ENCODE measurements at regions not wholly inside any gene's neighbourhood (a gene's known extent, or its start where the extent isn't known, plus 50 kb on each side); places are given as distances from the start of the nearest gene placed in this dataset.

DNA sequence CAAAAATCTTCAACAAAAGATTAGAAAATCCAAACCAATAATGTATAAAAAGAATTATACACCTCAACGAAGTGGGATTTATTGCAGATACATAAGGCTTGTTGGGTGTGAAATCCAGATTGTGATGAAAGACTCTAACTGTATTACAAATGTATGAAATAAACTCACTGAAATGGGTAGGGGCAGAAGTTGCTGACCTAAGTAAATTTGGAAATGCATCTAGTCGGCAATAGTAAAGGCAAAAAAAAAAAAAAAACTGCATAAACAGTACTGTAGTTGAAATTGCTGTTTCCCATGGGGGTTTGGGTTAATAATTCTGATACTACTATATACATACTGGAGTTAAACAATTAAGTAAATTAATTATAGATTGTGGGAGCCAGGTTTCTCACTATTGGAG is 130.7 kb upstream of the MAGEB18 start:
- TF ChIP-seq, protein P1, sequence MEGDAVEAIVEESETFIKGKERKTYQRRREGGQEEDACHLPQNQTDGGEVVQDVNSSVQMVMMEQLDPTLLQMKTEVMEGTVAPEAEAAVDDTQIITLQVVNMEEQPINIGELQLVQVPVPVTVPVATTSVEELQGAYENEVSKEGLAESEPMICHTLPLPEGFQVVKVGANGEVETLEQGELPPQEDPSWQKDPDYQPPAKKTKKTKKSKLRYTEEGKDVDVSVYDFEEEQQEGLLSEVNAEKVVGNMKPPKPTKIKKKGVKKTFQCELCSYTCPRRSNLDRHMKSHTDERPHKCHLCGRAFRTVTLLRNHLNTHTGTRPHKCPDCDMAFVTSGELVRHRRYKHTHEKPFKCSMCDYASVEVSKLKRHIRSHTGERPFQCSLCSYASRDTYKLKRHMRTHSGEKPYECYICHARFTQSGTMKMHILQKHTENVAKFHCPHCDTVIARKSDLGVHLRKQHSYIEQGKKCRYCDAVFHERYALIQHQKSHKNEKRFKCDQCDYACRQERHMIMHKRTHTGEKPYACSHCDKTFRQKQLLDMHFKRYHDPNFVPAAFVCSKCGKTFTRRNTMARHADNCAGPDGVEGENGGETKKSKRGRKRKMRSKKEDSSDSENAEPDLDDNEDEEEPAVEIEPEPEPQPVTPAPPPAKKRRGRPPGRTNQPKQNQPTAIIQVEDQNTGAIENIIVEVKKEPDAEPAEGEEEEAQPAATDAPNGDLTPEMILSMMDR (conservative IDR thresholded peaks at IDR 0.05; ENCODE audit: low read depth, low read length): no peak
- no peak overlapping the region for H3K4me3 ChIP-seq (ENCODE audit: low read depth, low read length)
- DNase-seq (ENCODE audit: low read depth): no peak

DNA sequence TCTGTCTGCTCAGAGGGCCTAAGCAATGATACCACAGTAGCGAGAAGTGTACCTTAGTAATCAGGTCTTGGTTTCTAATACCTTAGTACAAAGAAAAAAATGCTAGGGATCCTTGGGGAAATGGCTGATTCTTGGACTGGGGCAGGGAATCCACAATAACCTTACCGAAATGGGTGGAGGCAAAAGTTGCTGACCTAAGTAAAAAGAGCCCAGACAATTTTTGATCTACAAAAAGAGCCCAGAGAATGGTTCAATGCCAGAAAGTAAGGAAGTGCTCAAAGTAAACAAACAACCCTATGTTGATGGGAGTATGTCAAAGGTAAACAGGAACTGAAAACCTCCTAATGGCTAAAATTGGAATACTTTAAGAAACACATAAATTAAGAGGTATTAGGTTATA is 130.1 kb upstream of the MAGEB18 start:
- TF ChIP-seq, protein P1 (conservative IDR thresholded peaks at IDR 0.05; ENCODE audit: low read depth, low read length): no peak
- no peak overlapping the region for H3K4me3 ChIP-seq (ENCODE audit: low read depth, low read length)
- no peak for DNase-seq (ENCODE audit: low read depth)

DNA sequence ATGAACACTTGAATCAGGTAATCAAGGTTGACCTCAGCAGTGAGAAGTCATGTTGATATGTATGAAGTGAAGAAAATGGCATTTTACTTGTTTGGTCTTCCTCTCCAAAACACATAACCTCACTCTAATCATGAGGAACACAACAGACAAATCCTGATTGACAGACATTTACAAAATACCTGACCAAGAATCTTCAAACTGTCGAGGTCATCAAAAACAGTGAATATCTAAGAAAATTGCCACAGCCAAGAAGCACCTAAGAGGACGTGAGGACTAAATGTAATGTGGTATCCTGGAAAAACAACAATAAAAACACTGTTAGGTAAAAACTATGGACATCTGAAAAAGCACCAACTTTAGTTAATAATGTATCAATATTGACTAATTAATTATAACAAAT is 129.5 kb upstream of the MAGEB18 start:
- TF ChIP-seq, protein P1 (conservative IDR thresholded peaks at IDR 0.05; ENCODE audit: low read depth, low read length): no peak
- DNase-seq (ENCODE audit: low read depth): no peak

DNA sequence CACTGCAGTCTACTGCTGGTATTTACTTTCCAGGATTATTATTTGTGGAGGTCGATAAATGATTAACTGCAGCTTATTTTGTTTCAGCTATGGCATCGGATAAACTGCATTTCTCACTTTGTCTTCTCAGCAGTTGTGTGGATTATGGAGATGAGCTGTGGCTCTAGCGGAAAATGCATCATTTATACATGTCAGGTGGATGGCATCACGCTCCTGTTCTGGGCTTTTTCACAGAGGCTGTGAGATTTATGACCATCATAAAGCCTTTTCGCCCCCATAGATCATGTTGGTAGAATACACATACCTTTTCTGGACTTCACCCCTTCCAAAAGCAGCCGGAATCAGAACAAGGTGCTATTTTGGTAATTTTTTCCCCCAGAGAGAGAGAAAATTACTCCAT is 118.8 kb upstream of the MAGEB18 start:
- no peak for DNase-seq (ENCODE audit: low read depth)
- TF ChIP-seq, protein P1 (conservative IDR thresholded peaks at IDR 0.05; ENCODE audit: low read depth, low read length): no peak
- no peak overlapping the region for H3K4me3 ChIP-seq (ENCODE audit: low read depth, low read length)

More for the DNA sequence above, 129.5 kb upstream of the MAGEB18 start:
- no peak overlapping the region for H3K4me3 ChIP-seq (ENCODE audit: low read depth, low read length)

DNA sequence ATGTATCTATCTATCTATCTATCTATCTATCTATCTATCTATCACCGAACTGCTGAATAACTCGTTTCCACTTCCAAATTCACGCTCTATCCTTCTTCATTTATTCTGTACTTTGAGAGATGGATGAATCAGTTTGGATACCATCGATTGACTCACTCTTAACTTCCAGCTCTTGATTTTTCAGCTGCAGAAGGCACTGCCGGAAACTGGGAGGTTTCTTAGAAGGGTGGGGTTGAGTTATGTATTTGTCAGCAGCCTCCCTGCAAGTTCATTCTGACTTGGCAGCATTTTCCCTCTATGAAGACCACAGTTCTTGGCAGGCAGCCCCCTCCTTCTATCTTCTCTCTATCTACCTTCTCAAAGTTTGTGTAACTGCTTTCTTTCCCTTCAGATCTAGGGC is 112.0 kb upstream of the MAGEB18 start:
- TF ChIP-seq, protein P1 (conservative IDR thresholded peaks at IDR 0.05; ENCODE audit: low read depth, low read length): no peak
- H3K4me3 ChIP-seq (ENCODE audit: low read depth, low read length): no peak overlapping the region
- DNase-seq (ENCODE audit: low read depth): no peak

DNA sequence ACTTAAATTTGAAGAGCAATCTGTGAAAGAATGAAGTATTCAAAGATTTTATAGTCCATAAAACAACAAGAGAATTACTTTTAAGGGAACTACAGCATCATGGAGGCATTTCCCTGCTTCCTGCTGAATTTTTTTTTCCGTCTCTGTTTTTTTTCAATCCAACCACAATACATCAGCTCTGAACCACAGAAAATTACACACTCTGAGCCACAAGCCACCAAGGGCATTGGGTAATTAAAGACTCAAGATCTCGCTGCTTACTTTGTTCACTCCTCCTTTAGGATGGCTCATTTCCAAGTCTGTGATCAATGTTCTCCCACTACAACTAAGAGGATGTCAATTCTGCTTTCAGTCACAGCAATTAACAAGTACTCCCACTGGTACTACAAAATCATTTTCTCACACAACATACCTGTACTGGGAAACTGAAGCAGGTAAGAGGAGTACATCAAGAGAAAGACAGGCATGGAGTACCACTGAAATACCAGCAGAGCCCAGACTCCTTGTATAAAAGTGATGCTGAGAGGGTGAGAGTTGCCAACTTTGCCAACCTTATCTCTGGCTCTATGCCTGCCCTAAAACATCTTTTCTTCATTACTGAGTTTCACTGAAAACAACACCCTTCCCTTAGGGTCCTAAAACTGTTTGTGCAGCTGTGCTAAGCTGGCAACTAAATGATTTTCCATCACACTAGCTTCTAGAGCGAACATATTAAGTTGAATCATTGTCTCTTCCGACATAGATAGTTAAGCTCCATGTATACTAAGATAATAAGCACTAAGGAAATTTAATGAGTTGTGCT is 105.8 kb upstream of the MAGEB18 start:
- TF ChIP-seq, protein P1 (conservative IDR thresholded peaks at IDR 0.05; ENCODE audit: low read depth, low read length): no peak
- no peak overlapping the region for H3K4me3 ChIP-seq (ENCODE audit: low read depth, low read length)
- DNase-seq (ENCODE audit: low read depth): peak; percentile 5

DNA sequence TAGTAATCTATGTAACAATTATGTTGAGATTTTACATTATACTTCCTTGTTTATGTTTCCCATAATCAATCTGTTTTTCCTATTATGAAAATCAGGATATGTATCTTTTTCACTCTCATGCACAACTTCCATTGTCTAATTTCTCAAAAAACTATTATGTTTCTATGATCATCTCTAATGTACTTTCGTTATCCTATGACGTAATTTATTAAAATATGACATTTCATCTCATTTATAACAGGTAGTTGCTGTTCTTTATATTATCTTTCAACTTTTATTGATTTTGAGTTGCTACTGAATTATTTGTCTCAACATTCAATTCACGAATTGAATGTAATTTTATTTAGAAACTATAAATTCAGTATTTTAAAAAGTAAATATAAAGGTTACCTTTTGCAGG is 100.8 kb upstream of the MAGEB18 start:
- TF ChIP-seq, protein P1 (conservative IDR thresholded peaks at IDR 0.05; ENCODE audit: low read depth, low read length): no peak
- no peak for DNase-seq (ENCODE audit: low read depth)
- H3K4me3 ChIP-seq (ENCODE audit: low read depth, low read length): no peak overlapping the region
